H9 (cell line): ENCODE measurements at regions not wholly inside any gene's neighbourhood (a gene's known extent, or its start where the extent isn't known, plus 50 kb on each side); places are given as distances from the start of the nearest gene placed in this dataset.

Experiments
- DNase-seq: peaks from one replicate; pipeline ENCODE4 v3.0.0-alpha.2; 2017
- H2AFZ ChIP-seq: one replicate; pipeline ENCODE4 v1.6.1; 2013; ENCODE audit warnings: mild to moderate bottlenecking, low read length, control low read depth, moderate library complexity
- H2AK5ac ChIP-seq: 2 replicates; pipeline ENCODE4 v1.6.1; 2013; ENCODE audit warnings: low read length, control low read depth, mixed read lengths; ENCODE audit not compliant: insufficient read length
- H2BK120ac ChIP-seq: one replicate; pipeline ENCODE4 v1.6.1; 2013; ENCODE audit warnings: low read depth, mild to moderate bottlenecking, low read length, control low read depth, inconsistent platforms; ENCODE audit not compliant: poor library complexity, severe bottlenecking
- H2BK12ac ChIP-seq: 2 replicates; pipeline ENCODE4 v1.6.1; 2013; ENCODE audit warnings: low read length, control low read depth, mixed read lengths, low read depth; ENCODE audit not compliant: insufficient read length
- H2BK15ac ChIP-seq: 2 replicates; pipeline ENCODE4 v1.6.1; 2013; ENCODE audit warnings: low read depth, low read length, control low read depth
- H2BK20ac ChIP-seq: one replicate; pipeline ENCODE4 v1.6.1; 2013; ENCODE audit warnings: low read depth, mild to moderate bottlenecking, low read length, control low read depth, inconsistent platforms; ENCODE audit not compliant: poor library complexity, severe bottlenecking
- H2BK5ac ChIP-seq: 2 replicates; pipeline ENCODE4 v1.6.1; 2013; ENCODE audit warnings: low read length, control low read depth, mixed read lengths; ENCODE audit not compliant: insufficient read length
- H3K14ac ChIP-seq: 2 replicates; pipeline ENCODE4 v1.6.1; 2013; ENCODE audit warnings: low read length, control low read depth; ENCODE audit not compliant: insufficient read depth
- H3K18ac ChIP-seq: 2 replicates; pipeline ENCODE4 v1.6.1; 2013; ENCODE audit warnings: low read depth, mild to moderate bottlenecking, mixed read lengths, low read length, control low read depth; ENCODE audit not compliant: insufficient read length
- H3K23ac ChIP-seq: 2 replicates; pipeline ENCODE4 v1.6.1; 2013; ENCODE audit warnings: low read length, control low read depth, mixed read lengths, low read depth; ENCODE audit not compliant: insufficient read length
- H3K23me2 ChIP-seq: 2 replicates; pipeline ENCODE4 v1.6.1; 2013; ENCODE audit warnings: low read depth, mild to moderate bottlenecking, mixed read lengths, low read length, control low read depth; ENCODE audit not compliant: insufficient read length, poor library complexity, severe bottlenecking
- H3K27ac ChIP-seq: 2 replicates; pipeline ENCODE4 v1.5.1; 2013; ENCODE audit warnings: low read length, control low read depth, mixed read lengths, low read depth; ENCODE audit not compliant: insufficient read length
- H3K27me3 ChIP-seq: 2 replicates; pipeline ENCODE4 v1.6.1; 2013; ENCODE audit warnings: low read length, control low read depth, inconsistent platforms; ENCODE audit not compliant: insufficient read depth
- H3K4ac ChIP-seq: 2 replicates; pipeline ENCODE4 v1.6.1; 2013; ENCODE audit warnings: low read depth, mild to moderate bottlenecking, control low read depth, inconsistent platforms, low read length, moderate library complexity
- H3K4me1 ChIP-seq: 2 replicates; pipeline ENCODE4 v1.6.1; 2013; ENCODE audit warnings: low read length, control low read depth, inconsistent platforms; ENCODE audit not compliant: insufficient read depth
- H3K4me2 ChIP-seq: 2 replicates; pipeline ENCODE4 v1.6.1; 2013; ENCODE audit warnings: low read length, control low read depth, mixed read lengths; ENCODE audit not compliant: insufficient read length, insufficient read depth
- H3K56ac ChIP-seq: 2 replicates; pipeline ENCODE4 v1.6.1; 2013; ENCODE audit warnings: low read depth, mild to moderate bottlenecking, mixed read lengths, low read length, control low read depth; ENCODE audit not compliant: insufficient read length
- H3K79me1 ChIP-seq: 2 replicates; pipeline ENCODE4 v1.6.1; 2013; ENCODE audit warnings: low read depth, mild to moderate bottlenecking, moderate library complexity, low read length, control low read depth, inconsistent platforms; ENCODE audit not compliant: insufficient read depth, poor library complexity, severe bottlenecking
- H3K79me2 ChIP-seq: 2 replicates; pipeline ENCODE4 v1.6.1; 2013; ENCODE audit warnings: low read length, control low read depth, inconsistent platforms; ENCODE audit not compliant: insufficient read depth
- H3K9ac ChIP-seq: 2 replicates; pipeline ENCODE4 v1.6.1; 2013; ENCODE audit warnings: low read length, control low read depth, mixed read lengths; ENCODE audit not compliant: insufficient read length; ENCODE audit errors: extremely low read depth
- H3K9me3 ChIP-seq: one replicate; pipeline ENCODE4 v1.6.1; 2013; ENCODE audit warnings: low read depth, low read length, inconsistent platforms; ENCODE audit not compliant: control insufficient read depth
- H3T11ph ChIP-seq: one replicate; pipeline ENCODE4 v1.6.1; 2013; ENCODE audit warnings: mild to moderate bottlenecking, low read length, control low read depth, inconsistent platforms
- H4K20me1 ChIP-seq: one replicate; pipeline ENCODE4 v1.6.1; 2013; ENCODE audit not compliant: control insufficient read depth, insufficient read length, insufficient read depth
- H4K5ac ChIP-seq: 2 replicates; pipeline ENCODE4 v1.6.1; 2013; ENCODE audit warnings: low read depth, mild to moderate bottlenecking, mixed read lengths, low read length, control low read depth; ENCODE audit not compliant: insufficient read length
- H4K8ac ChIP-seq: replicated peaks from 2 replicates; pipeline ENCODE4 v1.6.1; 2013; ENCODE audit warnings: low read length, control low read depth, mixed read lengths, low read depth; ENCODE audit not compliant: insufficient read length
- H4K91ac ChIP-seq: 2 replicates; pipeline ENCODE4 v1.6.1; 2013; ENCODE audit warnings: low read depth, mild to moderate bottlenecking, moderate library complexity, mixed read lengths, low read length, control low read depth; ENCODE audit not compliant: insufficient read length
- H3K27ac Mint-ChIP-seq, 3 experiments: 2 replicates in 2 of 3; 3 replicates in 1 of 3; pipeline ENCODE4 v1.8.0; 2020 to 2021; ENCODE audit warnings: mixed read lengths in 3 of 3, mild to moderate bottlenecking in 1 of 3, moderate library complexity in 1 of 3
- H3K27me3 Mint-ChIP-seq: 2 replicates; pipeline ENCODE4 v1.8.0; 2021; ENCODE audit warnings: low read depth, mild to moderate bottlenecking, moderate library complexity, mixed read lengths
- H3K36me3 Mint-ChIP-seq, 3 experiments: 2 replicates in 2 of 3; 3 replicates in 1 of 3; pipeline ENCODE4 v1.8.0; 2020 to 2021; ENCODE audit warnings: low read depth in 3 of 3, mixed read lengths in 3 of 3; ENCODE audit not compliant: insufficient read depth in 1 of 3
- H3K4me1 Mint-ChIP-seq, 2 experiments: 2 replicates each; pipeline ENCODE4 v1.8.0; 2020; ENCODE audit warnings: mixed read lengths in 2 of 2
- H3K4me3 Mint-ChIP-seq, 2 experiments: 2 replicates in 1 of 2; 3 replicates in 1 of 2; pipeline ENCODE4 v1.8.0; 2020 to 2021; ENCODE audit warnings: mild to moderate bottlenecking in 2 of 2, mixed read lengths in 2 of 2, moderate library complexity in 1 of 2
- H3K9me3 Mint-ChIP-seq, 2 experiments: 2 replicates in 1 of 2; 3 replicates in 1 of 2; pipeline ENCODE4 v1.8.0; 2020; ENCODE audit warnings: mild to moderate bottlenecking in 2 of 2, mixed read lengths in 2 of 2, moderate library complexity in 1 of 2
- WGBS: extraction: QIAGEN DNeasy Blood & Tissue Kit; methylation state at CpG from one replicate; pipeline ENCODE4 v1.1.7; 2013; ENCODE audit warnings: missing lambda C conversion rate, low lambda C conversion rate, mixed read lengths; ENCODE audit not compliant: insufficient read length; ENCODE audit errors: extremely low coverage; 5-methylcytosine and 5-hydroxymethylcytosine counted together
- TF ChIP-seq, protein P1 (sequence below): fragments of 200-600 bp; sonication (generic); conservative IDR thresholded peaks from 3 replicates; pipeline ENCODE4 v1.8.0; 2021; ENCODE audit warnings: antibody characterized with exemption, mild to moderate bottlenecking

DNA sequence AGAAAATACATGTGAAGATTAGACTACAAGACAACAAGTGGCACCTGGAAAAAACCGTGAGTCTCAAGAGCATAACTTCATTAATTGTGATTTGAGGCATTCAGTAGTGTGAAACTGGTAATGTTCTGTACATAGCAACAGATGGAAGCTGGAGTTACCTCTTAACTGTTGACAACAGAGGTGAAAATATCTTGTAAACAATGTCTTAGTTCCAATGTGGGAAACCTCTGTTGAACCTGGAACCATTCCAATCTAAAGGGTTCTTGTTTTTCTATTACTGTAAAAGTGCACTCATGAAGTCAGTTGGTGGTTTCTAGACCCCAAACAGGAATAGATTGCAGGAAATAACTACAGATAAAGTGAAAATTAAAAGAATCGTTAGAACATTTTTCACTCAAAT, 728.4 kb downstream of the SLITRK1 start:
- H3K4ac ChIP-seq = no peak overlapping the region
- no peaks in the 10 kb centered on the region for H3K79me2 ChIP-seq
- Mint-ChIP-seq H3K36me3 (no peaks in the 10 kb centered on the region), H3K4me1 (no peaks in the 10 kb centered on the region), H3K27me3 (no peaks in the 10 kb centered on the region), H3K9me3 (no peaks in the 10 kb centered on the region), H3K4me3 (no peak overlapping the region), H3K27ac (no peak overlapping the region)
- H3K23ac ChIP-seq = no peak overlapping the region
- no peak overlapping the region for H3K14ac ChIP-seq
- H3K9me3 ChIP-seq = no peaks in the 10 kb centered on the region
- no peak for DNase-seq
- no peaks in the 10 kb centered on the region for H3K4me1 ChIP-seq
- H2BK12ac ChIP-seq = no peak overlapping the region
- no peaks in the 10 kb centered on the region for H4K20me1 ChIP-seq
- H3K27ac ChIP-seq = no peak overlapping the region
- TF ChIP-seq, protein P1, sequence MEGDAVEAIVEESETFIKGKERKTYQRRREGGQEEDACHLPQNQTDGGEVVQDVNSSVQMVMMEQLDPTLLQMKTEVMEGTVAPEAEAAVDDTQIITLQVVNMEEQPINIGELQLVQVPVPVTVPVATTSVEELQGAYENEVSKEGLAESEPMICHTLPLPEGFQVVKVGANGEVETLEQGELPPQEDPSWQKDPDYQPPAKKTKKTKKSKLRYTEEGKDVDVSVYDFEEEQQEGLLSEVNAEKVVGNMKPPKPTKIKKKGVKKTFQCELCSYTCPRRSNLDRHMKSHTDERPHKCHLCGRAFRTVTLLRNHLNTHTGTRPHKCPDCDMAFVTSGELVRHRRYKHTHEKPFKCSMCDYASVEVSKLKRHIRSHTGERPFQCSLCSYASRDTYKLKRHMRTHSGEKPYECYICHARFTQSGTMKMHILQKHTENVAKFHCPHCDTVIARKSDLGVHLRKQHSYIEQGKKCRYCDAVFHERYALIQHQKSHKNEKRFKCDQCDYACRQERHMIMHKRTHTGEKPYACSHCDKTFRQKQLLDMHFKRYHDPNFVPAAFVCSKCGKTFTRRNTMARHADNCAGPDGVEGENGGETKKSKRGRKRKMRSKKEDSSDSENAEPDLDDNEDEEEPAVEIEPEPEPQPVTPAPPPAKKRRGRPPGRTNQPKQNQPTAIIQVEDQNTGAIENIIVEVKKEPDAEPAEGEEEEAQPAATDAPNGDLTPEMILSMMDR = no peak
- no peaks in the 10 kb centered on the region for H3K23me2 ChIP-seq
- no peak overlapping the region for H3K9ac ChIP-seq
- H2BK20ac ChIP-seq = no peak overlapping the region
- no peak overlapping the region for H2AK5ac ChIP-seq
- H3K4me2 ChIP-seq = no peak overlapping the region
- H2BK15ac ChIP-seq = no peak overlapping the region
- H2BK5ac ChIP-seq = no peak overlapping the region
- no peak overlapping the region for H4K91ac ChIP-seq
- no peak overlapping the region for H3T11ph ChIP-seq
- H3K18ac ChIP-seq = no peak overlapping the region
- no peak overlapping the region for H4K5ac ChIP-seq
- H3K79me1 ChIP-seq = no peaks in the 10 kb centered on the region
- no peaks in the 10 kb centered on the region for H3K27me3 ChIP-seq
- H2BK120ac ChIP-seq = no peak overlapping the region
- no peak overlapping the region for H3K56ac ChIP-seq
- H2AFZ ChIP-seq = no peak overlapping the region
- no CpG with 5 or more reads among the region's 2 CpGs for WGBS
- H4K8ac ChIP-seq = no peak overlapping the region
